ENCODE measurements at regions not wholly inside any gene's neighbourhood (a gene's known extent, or its start where the extent isn't known, plus 50 kb on each side); places are given as distances from the start of the nearest gene placed in this dataset.

- Histone ChIP-seq H3K4me3 (no peak overlapping the region), H3F3A (ENCODE audit: low read depth) (no peaks in the 10 kb centered on the region), H3K4me1 (peaks cover 17% of the 10 kb centered on the region), H3K27ac (no peak overlapping the region), H3K9me3 (ENCODE audit: low read depth) (no peaks in the 10 kb centered on the region), H4K20me1 (ENCODE audit: low read depth) (no peaks in the 10 kb centered on the region), H3K36me3 (no peaks in the 10 kb centered on the region), H3K4me2 (no peak overlapping the region), H2AFZ (replicated peaks) (no peak overlapping the region), H3K27me3 (no peaks in the 10 kb centered on the region), H3K9ac (no peak overlapping the region), H3K79me2 (ENCODE audit: low read depth) (no peaks in the 10 kb centered on the region)
- Mint-ChIP-seq H3K27me3 (ENCODE audit: insufficient read depth, low read depth) (no peaks in the 10 kb centered on the region), H3K27ac (no peak overlapping the region), H3K9me3 (peaks cover 2% of the 10 kb centered on the region), H3K4me1 (peaks cover 8% of the 10 kb centered on the region), H3K36me3 (no peaks in the 10 kb centered on the region), H3K4me3 (no peak overlapping the region)
- no peak for TF ChIP-seq CTCF (IDR thresholded peaks at IDR 0.05)
- TF ChIP-seq EZH2phosphoT487 (IDR thresholded peaks at IDR 0.05), result no peak
- no peak for TF ChIP-seq EZH2 (IDR thresholded peaks at IDR 0.05)
- DNase-seq (ENCODE audit: low spot score), result no peak
Observed at GRCh38 chr6:12366731-12367130, 76.6 kb downstream of the EDN1 start.

- peaks cover 2% of the 10 kb centered on the region for H3K9me3 Mint-ChIP-seq
- H3K27ac ChIP-seq, result no peak overlapping the region
- H3K79me2 ChIP-seq (ENCODE audit: low read depth), result no peaks in the 10 kb centered on the region
- H2AFZ ChIP-seq (replicated peaks), result no peak overlapping the region
- no peaks in the 10 kb centered on the region for H3K36me3 Mint-ChIP-seq
- no peak overlapping the region for H3K9ac ChIP-seq
- H4K20me1 ChIP-seq (ENCODE audit: low read depth), result no peaks in the 10 kb centered on the region
- TF ChIP-seq CTCF (IDR thresholded peaks at IDR 0.05) (no peak), EZH2phosphoT487 (IDR thresholded peaks at IDR 0.05) (no peak), EZH2 (IDR thresholded peaks at IDR 0.05) (no peak)
- peaks cover 17% of the 10 kb centered on the region for H3K4me1 ChIP-seq
- no peaks in the 10 kb centered on the region for H3K36me3 ChIP-seq
- H3K27ac Mint-ChIP-seq, result no peak overlapping the region
- peaks cover 8% of the 10 kb centered on the region for H3K4me1 Mint-ChIP-seq
- H3K4me3 ChIP-seq, result no peak overlapping the region
- no peak overlapping the region for H3K4me3 Mint-ChIP-seq
- H3K4me2 ChIP-seq, result no peak overlapping the region
- no peaks in the 10 kb centered on the region for H3K9me3 ChIP-seq (ENCODE audit: low read depth)
- no peak for DNase-seq (ENCODE audit: low spot score)
- no peaks in the 10 kb centered on the region for H3K27me3 ChIP-seq
- H3F3A ChIP-seq (ENCODE audit: low read depth), result no peaks in the 10 kb centered on the region
- no peaks in the 10 kb centered on the region for H3K27me3 Mint-ChIP-seq (ENCODE audit: insufficient read depth, low read depth)
Observed at GRCh38 chr6:12367412-12367811, 77.3 kb downstream of the EDN1 start.

- Mint-ChIP-seq H3K36me3 (no peaks in the 10 kb centered on the region), H3K27me3 (ENCODE audit: insufficient read depth, low read depth) (no peaks in the 10 kb centered on the region), H3K4me3 (no peak overlapping the region), H3K27ac (no peak overlapping the region), H3K4me1 (peaks cover 8% of the 10 kb centered on the region), H3K9me3 (no peaks in the 10 kb centered on the region)
- TF ChIP-seq EZH2phosphoT487 (IDR thresholded peaks at IDR 0.05) (no peak), EZH2 (IDR thresholded peaks at IDR 0.05) (no peak), CTCF (IDR thresholded peaks at IDR 0.05) (no peak)
- H2AFZ ChIP-seq (replicated peaks), result no peak overlapping the region
- no peak for DNase-seq (ENCODE audit: low spot score)
- no peaks in the 10 kb centered on the region for H3K79me2 ChIP-seq (ENCODE audit: low read depth)
- H3F3A ChIP-seq (ENCODE audit: low read depth), result no peaks in the 10 kb centered on the region
- H3K9ac ChIP-seq, result no peak overlapping the region
- H4K20me1 ChIP-seq (ENCODE audit: low read depth), result no peaks in the 10 kb centered on the region
- H3K4me2 ChIP-seq, result no peak overlapping the region
- H3K36me3 ChIP-seq, result no peaks in the 10 kb centered on the region
- peaks cover 17% of the 10 kb centered on the region for H3K4me1 ChIP-seq
- H3K27ac ChIP-seq, result no peak overlapping the region
- H3K9me3 ChIP-seq (ENCODE audit: low read depth), result no peaks in the 10 kb centered on the region
- no peak overlapping the region for H3K4me3 ChIP-seq
- no peaks in the 10 kb centered on the region for H3K27me3 ChIP-seq
Observed at GRCh38 chr6:12369355-12369754, 79.2 kb downstream of the EDN1 start.
